ENCODE measurements at regions not wholly inside any gene's neighbourhood (a gene's known extent, or its start where the extent isn't known, plus 50 kb on each side); places are given as distances from the start of the nearest gene placed in this dataset.

DNA sequence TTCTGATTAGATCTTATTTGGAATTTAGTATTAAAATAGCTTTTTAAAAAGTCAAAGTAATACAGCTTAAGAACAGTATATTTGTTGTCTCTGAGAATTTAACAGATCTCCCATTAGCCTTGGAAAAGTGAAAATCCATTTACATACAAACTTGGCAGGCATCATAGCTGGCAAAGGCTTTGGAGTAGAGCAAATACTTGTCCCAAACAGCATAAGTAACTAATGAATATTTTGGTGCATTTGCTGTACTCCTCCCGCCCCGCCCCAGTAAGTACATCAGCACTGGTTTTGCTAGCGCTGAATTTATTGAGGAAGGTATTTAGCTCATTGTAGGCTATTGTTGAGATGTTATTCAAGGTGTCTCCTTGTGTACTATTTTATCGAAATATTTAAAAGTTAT lies 417.7 kb upstream of the KAZN start:
- Mint-ChIP-seq H3K4me1 (ENCODE audit: low read depth) (no peaks in the 10 kb centered on the region), H3K9me3 (ENCODE audit: low read depth) (no peaks in the 10 kb centered on the region)
- no peak for DNase-seq (ENCODE audit: low spot score, unreplicated experiment)

DNA sequence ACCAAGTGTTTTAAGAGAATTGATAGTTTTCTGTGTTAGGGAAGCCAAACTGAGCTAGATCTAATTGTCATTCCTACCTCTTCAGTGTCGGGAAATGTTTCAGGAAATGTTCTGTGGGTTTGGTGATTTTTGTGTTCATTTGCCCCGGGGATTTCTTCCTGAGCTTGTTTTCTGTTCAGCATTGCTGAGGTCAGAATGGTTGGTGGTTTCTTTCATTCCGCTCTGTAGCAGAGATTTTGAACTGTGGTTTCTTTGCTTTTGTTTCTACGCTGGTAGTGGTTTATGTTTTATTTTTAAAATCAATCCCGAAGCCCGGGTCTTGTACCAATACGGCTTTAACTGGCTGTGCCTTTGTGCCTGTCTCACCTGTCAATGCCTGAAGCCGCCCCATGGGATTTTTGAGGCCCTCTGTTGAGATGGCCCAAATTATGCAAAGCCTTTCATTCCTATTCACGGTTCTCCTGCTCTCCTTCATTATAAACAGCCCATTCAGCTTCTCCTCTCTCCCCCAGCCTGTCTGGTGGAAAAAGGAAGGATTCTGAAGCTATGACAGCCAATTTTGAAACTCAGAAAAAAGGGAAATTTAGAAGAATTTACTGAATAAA lies 417.2 kb upstream of the KAZN start:
- no peak overlapping the region for H3K4me3 Mint-ChIP-seq (ENCODE audit: low read depth)
- no peaks in the 10 kb centered on the region for H3K36me3 Mint-ChIP-seq (ENCODE audit: insufficient read depth)
- H3K9me3 Mint-ChIP-seq (ENCODE audit: low read depth) = no peaks in the 10 kb centered on the region
- no peak overlapping the region for H3K27ac Mint-ChIP-seq
- DNase-seq (ENCODE audit: low spot score, unreplicated experiment) = no peak
- peaks cover 17% of the 10 kb centered on the region for H3K27me3 Mint-ChIP-seq
- no peaks in the 10 kb centered on the region for H3K4me1 Mint-ChIP-seq (ENCODE audit: low read depth)
- TF ChIP-seq, protein P1, sequence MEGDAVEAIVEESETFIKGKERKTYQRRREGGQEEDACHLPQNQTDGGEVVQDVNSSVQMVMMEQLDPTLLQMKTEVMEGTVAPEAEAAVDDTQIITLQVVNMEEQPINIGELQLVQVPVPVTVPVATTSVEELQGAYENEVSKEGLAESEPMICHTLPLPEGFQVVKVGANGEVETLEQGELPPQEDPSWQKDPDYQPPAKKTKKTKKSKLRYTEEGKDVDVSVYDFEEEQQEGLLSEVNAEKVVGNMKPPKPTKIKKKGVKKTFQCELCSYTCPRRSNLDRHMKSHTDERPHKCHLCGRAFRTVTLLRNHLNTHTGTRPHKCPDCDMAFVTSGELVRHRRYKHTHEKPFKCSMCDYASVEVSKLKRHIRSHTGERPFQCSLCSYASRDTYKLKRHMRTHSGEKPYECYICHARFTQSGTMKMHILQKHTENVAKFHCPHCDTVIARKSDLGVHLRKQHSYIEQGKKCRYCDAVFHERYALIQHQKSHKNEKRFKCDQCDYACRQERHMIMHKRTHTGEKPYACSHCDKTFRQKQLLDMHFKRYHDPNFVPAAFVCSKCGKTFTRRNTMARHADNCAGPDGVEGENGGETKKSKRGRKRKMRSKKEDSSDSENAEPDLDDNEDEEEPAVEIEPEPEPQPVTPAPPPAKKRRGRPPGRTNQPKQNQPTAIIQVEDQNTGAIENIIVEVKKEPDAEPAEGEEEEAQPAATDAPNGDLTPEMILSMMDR (IDR thresholded peaks at IDR 0.05; ENCODE audit: unreplicated experiment) = no peak

More for the DNA sequence above, 417.7 kb upstream of the KAZN start:
- no peaks in the 10 kb centered on the region for H3K36me3 Mint-ChIP-seq (ENCODE audit: insufficient read depth)
- H3K27ac Mint-ChIP-seq = no peak overlapping the region
- H3K27me3 Mint-ChIP-seq = peaks cover 19% of the 10 kb centered on the region
- TF ChIP-seq, protein P1 (IDR thresholded peaks at IDR 0.05; ENCODE audit: unreplicated experiment) = no peak
- H3K4me3 Mint-ChIP-seq (ENCODE audit: low read depth) = no peak overlapping the region

DNA sequence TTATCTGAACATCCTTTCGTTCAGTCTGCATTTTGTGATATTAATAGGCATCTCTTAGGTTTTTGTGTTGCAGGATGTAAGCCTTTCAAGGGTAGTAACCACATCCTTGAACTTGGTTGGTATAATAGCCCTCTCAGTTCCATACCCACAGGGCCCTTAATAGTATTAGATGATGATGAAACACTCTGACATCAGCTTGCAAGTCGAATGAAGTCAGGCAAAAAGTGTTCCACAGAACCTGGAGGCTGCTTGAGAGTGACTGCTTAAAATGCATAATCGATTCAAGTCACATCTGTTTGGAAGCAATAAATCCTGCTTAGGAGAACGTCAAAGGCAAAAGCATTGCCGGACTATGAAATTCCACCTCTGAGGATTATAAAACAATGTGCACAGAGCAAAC lies 415.6 kb upstream of the KAZN start:
- Mint-ChIP-seq H3K4me3 (ENCODE audit: low read depth) (no peak overlapping the region), H3K27me3 (peaks cover 18% of the 10 kb centered on the region), H3K9me3 (ENCODE audit: low read depth) (no peaks in the 10 kb centered on the region), H3K36me3 (ENCODE audit: insufficient read depth) (no peaks in the 10 kb centered on the region), H3K27ac (no peak overlapping the region), H3K4me1 (ENCODE audit: low read depth) (no peaks in the 10 kb centered on the region)
- no peak for DNase-seq (ENCODE audit: low spot score, unreplicated experiment)
- TF ChIP-seq, protein P1 (IDR thresholded peaks at IDR 0.05; ENCODE audit: unreplicated experiment) = no peak

DNA sequence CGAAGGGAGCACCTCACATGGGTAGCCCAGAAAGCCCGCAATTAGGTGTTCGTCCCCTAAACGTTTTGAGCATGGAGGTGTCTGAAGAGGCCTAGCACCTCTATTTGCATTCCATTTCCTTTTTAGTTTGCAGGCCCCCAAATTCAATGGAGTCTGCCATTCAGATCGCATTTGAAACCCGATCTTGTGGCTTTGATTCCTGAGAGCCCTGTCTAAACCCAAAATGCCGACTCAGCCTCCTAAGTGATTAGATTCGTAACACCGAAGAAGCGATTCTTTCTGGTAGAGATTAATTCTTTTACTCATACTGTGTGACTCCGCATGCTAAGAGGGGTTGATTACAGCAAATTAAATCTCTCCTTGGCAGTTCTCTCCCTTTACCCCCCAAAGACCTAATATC lies 415.2 kb upstream of the KAZN start:
- Mint-ChIP-seq H3K36me3 (ENCODE audit: insufficient read depth) (no peaks in the 10 kb centered on the region), H3K9me3 (ENCODE audit: low read depth) (no peaks in the 10 kb centered on the region), H3K4me3 (ENCODE audit: low read depth) (no peak overlapping the region), H3K27ac (no peak overlapping the region), H3K4me1 (ENCODE audit: low read depth) (no peaks in the 10 kb centered on the region), H3K27me3 (peaks cover 20% of the 10 kb centered on the region)
- TF ChIP-seq, protein P1 (IDR thresholded peaks at IDR 0.05; ENCODE audit: unreplicated experiment) = no peak
- no peak for DNase-seq (ENCODE audit: low spot score, unreplicated experiment)

DNA sequence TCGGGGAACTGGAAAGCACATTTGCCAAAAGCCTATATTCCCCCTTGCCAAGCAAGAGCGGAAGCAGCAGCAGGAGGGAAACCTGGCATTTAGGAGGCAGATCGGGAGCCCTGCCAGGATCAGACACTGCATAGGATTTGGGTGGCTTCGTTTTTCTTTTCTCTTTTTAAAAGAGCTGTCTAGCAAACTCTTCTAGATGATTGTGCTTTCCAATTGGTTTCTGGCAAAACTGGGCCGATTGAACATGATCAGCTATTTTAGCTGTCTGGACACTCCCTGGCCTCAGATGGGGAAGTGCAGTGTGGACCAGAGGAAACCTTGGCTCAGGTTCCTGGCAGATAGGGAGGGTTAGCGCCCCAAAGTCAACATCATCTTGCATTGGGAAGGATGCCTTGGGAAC lies 414.0 kb upstream of the KAZN start:
- H3K27ac Mint-ChIP-seq = no peak overlapping the region
- no peaks in the 10 kb centered on the region for H3K4me1 Mint-ChIP-seq (ENCODE audit: low read depth)
- H3K27me3 Mint-ChIP-seq = peaks cover 18% of the 10 kb centered on the region

More for the DNA sequence above, 414.0 kb upstream of the KAZN start:
- no peak overlapping the region for H3K4me3 Mint-ChIP-seq (ENCODE audit: low read depth)
- no peak for DNase-seq (ENCODE audit: low spot score, unreplicated experiment)
- no peaks in the 10 kb centered on the region for H3K36me3 Mint-ChIP-seq (ENCODE audit: insufficient read depth)
- TF ChIP-seq, protein P1 (IDR thresholded peaks at IDR 0.05; ENCODE audit: unreplicated experiment) = no peak
- H3K9me3 Mint-ChIP-seq (ENCODE audit: low read depth) = no peaks in the 10 kb centered on the region
